ENCODE measurements at regions not wholly inside any gene's neighbourhood (a gene's known extent, or its start where the extent isn't known, plus 50 kb on each side); places are given as distances from the start of the nearest gene placed in this dataset.

DNA sequence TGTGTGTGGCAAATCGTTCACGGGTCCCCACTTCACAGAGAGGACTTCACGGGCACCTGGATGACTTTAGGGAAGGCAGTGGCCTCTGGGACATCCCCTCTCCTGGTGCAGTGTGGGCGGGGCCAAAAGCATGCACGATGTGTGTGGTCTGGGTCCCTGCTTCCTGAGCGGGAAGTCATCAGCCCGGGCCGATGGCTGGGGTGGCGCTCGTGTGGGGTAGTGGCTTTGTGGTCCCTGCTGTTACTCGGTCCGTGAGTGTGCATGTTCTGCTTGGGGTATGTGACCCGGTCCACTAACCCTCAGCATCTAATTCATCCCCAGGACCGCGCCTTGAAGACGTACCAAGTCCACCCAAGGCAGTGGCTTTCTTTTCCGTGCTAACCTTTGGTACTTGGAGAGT is 142.5 kb upstream of the RTL1 start:
- no peak for DNase-seq (ENCODE audit: low read depth)

DNA sequence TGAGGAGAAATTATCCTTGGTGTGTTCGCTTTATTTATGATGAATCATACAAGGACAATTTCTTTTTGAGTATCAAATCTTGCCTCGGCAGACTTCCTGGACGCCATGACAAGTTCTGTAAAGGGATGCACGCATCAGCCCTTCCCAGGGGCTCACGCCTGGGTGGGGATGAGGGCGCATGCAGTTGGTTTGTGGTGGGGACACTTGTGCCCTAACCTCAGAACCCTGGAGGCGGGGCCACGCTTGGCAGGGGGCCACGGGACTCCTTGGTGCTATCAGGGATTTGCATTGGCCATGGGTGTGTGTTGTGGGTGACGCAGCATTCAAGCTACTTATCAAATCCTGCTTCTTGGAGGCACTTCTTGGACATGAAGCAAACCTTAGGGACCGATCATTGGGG is 143.8 kb upstream of the RTL1 start:
- no peak for DNase-seq (ENCODE audit: low read depth)

DNA sequence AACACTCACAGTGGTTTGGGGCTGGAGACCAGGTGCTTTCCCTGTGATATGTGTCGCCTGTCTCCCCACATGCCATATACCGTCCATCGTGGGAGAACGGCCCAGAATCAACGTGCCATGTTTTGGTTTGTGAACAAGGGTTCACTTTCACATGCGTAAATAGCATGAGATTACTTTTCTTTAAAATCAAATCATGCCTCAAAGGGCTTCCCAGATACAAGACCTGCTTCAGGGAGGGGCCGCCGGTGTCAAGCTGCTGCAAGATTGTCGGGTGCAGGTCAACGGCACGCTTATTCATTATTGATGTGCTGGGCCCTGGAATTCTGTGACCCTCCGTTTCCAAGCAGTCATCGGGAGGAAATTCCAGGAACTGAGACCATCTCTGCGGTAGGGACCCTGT is 145.2 kb upstream of the RTL1 start:
- no peak for DNase-seq (ENCODE audit: low read depth)

DNA sequence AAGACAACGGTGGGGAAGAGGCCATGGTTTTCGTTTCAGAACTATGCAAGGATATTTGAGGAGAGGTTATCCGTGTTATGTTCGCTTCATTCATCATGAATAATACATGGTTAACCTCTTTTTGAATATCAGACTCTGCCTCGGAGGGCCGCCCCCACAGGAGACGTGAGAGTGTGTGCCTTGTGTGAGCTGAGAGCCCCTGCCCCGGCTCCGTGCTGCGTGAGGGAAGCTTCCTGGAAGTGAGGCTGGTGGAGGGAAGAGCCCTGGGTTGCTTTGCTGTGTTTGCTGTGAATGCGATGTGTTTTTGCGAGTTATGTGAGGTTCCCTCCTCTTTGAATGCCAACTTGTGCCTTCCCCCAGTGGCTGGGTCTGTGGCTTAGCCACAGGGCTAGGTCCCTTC is 146.0 kb upstream of the RTL1 start:
- no peak for DNase-seq (ENCODE audit: low read depth)

DNA sequence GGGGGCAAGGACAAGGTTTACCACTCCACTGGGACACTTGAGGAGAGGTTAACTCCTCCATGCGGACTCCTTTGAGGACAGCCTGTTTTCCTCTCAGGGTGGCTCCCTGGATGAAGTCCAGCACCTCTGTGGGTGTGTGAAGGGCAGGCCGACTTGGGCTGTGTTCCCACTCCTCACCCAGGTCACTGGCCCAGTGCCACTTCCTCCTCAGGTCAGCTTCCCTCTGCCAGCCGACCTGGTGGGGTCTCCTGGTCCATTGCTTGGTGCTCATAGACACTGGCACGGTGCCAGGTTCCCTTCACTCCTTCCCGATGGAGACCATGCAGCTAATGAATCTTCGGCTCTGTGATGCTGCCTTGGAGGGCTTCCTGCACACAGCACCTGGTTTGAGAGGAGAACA is 146.4 kb upstream of the RTL1 start:
- no peak for DNase-seq (ENCODE audit: low read depth)

DNA sequence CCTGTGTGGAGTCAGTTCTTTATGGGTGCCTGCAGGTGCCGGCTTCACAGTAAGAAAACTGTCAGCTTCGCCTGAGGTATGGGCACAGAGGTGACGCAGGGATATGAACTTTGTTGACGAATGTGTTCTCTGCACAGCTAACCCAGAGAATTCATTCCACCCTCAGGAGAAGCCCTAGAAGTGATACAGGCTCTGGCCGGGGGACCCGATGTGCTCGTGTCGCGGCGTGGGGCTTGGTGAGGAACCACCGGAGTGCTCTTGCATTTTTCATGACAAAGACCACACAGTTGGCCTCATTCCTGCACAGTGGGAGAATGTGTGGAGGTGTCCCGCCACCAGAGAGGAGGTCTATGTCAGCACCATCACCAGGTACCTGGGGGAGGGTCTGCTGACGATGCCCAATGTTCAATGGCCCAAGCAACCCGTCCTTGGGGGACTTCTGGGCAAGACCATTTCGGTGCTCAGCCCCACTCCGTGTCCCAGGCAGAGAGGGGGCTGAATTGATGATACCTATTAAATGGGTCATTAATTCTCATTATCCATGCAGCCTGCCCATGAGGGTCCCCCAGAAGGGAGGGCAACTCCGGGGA is 147.5 kb upstream of the RTL1 start:
- DNase-seq (ENCODE audit: low read depth): no peak

DNA sequence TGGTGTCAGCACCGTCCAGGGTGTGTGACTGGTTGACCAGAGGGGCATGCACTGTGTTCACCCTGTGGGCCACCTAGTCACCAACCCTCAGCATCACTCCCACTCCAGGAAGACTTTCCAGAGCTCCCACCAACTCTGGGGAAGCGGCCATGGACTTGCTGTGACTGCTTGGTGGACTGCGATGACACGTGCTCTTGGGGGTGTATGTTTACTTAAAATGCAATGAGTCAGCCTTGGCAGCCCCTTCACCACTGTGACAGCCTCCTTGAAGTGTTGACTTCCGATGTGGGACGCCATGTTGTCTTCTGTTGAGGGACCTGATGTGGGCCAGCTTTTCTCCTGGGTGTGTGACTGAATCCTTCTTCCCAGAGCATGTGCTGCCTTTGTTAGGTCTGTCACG is 151.1 kb upstream of the RTL1 start:
- no peak for DNase-seq (ENCODE audit: low read depth)

DNA sequence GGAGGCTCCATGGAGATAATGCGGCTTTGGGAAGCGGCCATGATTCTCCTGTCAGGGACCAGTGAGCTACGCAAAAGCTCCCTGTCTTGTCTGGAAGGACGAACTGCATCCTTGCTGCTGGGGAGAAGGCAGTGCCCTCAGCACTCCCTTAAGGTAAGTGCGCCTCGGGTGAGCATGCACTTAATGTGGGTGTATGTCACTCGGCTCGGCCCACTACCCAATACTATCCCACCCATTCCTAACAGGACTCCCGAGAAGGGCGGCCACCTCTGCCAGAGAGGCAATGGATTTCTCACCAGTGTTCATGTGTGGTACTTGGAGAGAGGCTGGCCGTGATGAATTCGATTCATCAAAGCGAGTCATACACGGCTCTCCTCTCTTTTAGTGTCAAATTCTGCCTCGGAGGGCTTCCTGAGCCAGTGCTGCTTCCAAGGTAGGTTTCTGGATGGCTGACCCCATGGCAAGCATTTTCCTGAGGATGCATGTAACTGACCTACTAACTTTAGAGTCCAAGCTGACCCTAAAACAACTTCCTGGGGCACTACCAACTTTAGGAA is 151.7 kb upstream of the RTL1 start:
- DNase-seq (ENCODE audit: low read depth): no peak

DNA sequence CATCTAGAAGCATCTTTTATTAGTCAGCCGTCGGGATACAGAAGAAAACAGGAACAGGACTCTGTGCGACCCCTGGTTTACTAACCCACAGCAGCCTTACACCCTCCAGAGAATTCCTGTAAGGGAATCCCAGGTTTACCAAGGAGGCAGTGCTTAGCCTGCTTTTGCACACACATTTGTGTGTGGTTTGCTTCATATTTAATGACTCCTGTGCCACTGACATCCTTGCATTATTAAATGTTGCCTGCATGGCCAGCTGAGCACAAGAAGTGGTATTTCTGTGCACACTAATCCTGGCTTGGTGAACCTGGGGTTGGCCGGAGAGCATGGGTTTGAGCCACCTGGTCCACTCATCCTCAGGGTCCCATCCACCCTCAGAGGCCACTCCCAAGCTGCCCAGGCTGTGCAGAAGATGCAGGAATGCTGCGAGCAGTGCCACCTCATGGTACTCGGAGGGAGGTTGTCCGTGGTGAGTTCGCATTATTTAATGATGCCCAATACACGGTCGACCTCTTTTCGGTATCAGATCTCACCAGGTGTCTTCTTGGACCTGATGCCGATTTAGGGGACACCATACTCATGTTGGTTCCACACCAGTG is 152.4 kb upstream of the RTL1 start:
- DNase-seq (ENCODE audit: low read depth): no peak

DNA sequence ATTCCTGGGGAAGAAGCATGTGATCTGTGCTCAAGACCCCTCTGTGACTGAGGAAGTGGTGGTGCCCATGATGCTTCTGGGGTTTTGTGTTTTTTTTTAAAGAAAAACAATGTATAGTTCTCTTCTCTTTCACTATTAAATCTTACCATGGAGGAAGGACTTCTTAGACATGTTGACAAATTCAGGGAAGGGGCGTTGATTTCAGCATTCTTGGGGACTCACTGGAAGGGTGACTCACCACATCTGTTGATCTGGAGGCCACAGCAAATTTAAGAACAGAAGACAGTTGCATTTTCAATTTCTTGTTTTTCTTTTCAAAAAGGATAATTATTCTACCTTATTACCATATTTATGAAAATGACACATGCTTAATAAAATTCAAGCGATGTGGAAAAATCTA is 152.9 kb upstream of the RTL1 start:
- no peak for DNase-seq (ENCODE audit: low read depth)

DNA sequence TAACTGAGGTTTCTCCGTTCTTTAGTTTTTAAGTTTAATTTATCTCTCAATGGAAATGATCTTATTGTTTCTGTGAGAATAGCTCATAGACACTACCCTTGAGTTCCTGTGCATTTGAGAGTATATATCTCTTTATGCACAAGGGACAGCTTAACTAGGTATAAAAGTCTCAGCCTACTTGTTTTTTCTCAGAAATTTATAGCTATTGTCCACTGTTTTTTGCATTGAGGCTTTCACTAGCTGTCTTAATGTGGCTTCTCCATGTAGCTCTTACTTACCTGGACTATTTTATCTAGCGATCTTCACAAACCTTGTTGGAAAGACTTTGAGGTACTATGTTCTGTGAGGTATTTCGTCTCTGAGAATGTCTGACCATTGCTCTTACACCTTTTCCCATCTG is 153.9 kb upstream of the RTL1 start:
- DNase-seq (ENCODE audit: low read depth): no peak

DNA sequence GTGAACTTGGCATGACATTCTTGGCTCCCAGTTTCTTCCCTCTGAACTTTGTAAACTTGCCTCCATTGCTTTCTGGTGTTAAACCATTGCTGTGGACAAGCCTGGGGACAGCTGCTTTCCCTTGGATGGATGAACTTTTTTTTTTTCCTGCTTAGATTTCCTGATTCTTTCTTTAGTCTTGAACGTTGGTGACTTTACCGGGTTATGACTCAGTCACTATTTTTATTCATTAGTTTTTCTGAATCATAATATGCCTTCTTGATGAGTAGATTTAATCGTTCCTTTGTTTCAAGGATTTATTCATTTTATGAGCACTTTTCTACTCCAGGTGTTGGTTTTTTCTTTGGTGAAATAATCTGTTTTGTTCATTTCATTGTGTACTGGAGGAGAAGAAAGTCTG is 155.0 kb upstream of the RTL1 start:
- no peak for DNase-seq (ENCODE audit: low read depth)

DNA sequence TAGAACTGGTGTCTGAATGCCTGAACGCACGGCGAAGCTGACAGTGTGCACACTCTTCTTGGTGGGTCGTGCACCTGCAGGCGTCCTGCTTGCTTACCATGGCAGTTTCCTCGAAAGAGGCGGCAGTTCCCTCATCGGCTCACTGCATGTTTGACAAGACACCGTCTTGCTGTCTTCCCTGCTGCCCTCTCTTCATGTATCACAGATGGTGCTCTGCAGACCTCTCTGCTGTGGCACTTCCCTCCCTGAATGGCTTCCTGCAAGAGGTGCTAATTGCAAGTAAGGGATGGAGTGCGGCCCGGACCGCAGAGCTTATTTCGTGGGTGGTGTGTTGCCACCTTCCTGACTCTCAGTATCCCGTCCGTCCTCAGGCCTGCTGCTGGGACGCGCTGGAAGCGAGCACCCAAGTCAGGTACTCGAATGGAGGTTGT is 156.7 kb upstream of the RTL1 start:
- DNase-seq (ENCODE audit: low read depth): no peak

DNA sequence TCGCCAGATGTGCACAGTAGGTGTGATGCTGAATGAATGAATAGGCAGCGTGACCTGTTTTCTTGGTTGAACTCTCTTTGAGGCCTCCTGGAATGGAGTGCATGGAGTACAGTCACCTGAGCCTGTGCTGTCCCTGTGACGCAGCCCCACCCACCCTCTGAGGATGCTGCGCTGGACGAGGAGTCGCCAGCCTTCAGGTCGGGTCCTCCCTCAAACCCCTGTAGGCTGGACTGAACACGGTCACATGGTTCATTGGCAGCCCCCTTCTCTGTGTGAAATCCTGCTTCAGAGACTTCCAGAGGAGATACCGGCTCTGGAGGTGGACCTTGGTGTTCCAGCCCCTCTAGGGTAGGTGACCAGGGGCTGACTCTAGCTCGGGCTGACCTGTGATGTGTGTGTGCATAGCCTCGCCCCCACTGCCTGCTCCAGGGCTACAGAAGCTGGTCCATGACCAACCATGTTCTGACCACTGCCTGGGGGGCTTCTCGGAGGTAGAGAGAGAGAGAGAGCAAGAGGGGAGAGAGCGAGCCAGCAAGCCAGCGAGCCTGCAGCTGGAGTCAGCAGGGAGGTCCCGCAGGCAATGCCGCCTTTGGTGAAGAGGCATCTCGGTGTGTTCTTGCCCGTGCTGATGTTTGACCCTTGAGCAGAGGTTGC is 158.0 kb upstream of the RTL1 start:
- no peak for DNase-seq (ENCODE audit: low read depth)

DNA sequence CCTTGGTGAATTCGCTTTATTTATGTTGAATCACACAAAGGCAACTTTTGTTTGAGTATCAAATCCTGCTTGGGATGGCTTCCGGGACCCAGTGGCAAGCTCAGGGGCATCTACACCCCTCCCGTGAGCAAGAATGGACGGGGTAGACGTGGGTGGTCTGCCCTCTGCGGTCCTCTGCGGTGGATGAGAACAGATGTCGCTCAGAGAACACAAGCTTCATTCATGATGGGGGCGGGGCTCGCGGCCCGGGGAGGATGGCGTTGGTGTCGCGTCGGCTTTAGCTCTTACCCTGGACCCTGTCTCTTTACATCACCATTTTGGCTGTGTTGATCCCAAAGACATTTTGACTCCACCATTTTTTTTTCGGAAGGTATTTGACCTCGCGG is 158.5 kb upstream of the RTL1 start:
- no peak for DNase-seq (ENCODE audit: low read depth)

DNA sequence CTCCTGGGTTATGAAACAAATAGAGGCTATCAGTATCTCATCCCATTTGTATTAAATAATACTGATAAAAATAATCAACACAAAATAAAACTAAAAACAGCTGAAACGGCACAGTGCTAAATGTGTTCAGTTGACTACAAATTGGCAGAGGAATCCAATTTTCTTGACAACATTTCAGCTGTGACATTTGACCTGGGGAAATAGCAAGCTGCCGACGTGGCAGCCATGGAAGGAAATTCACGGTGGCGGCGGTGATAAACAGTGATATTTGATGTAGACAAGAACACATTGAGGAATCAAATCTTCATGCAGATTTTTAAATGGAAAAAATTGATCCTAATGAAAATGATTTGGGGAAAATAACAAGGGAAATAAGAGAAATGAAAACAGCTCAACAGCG is 159.1 kb upstream of the RTL1 start:
- no peak for DNase-seq (ENCODE audit: low read depth)

DNA sequence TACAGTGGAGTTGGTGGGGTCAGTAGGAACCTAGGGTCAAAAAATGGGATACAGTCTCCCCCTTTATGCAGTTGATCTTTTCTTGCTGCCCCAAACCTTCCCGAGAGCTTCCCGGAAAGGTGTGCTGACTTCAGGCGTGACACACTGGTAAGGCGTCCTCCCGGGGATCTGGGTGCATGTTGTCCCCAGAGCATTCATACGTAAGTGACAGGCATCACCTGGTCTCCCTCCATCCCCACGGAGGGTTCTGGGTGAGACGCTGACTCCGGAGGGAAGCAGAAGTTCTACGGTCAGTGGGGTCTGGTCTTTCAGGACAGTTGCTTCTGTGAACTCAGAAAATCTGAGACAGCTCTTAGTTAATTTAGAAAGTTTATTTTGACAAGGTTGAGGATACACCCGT is 159.6 kb upstream of the RTL1 start:
- no peak for DNase-seq (ENCODE audit: low read depth)

DNA sequence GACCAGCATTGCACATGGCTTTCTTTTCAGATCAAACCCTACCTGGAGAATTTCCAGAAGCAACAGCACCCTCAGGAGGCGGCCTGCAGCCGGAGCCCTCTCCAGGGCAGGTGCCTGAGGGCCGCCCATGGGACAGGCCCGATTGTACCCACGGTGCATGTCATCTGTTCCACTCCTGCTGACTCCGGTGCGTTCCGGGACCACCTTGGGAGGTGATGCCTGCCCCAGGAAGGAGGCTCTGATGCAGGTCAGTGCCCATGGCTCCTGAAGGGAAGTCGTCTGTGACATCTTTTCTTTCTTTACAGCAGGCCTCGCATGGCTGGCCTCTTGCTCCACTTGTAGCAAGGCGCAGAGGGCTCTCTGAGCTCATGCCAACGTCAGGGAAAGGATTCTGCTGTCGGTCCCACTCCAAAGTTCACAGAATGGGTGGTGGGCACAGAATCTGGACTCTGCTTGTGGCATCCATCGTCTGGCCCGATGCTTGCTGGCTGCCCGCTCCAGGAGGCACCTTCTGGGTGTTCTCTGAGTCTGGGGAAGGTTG is 160.7 kb upstream of the RTL1 start:
- no peak for DNase-seq (ENCODE audit: low read depth)

DNA sequence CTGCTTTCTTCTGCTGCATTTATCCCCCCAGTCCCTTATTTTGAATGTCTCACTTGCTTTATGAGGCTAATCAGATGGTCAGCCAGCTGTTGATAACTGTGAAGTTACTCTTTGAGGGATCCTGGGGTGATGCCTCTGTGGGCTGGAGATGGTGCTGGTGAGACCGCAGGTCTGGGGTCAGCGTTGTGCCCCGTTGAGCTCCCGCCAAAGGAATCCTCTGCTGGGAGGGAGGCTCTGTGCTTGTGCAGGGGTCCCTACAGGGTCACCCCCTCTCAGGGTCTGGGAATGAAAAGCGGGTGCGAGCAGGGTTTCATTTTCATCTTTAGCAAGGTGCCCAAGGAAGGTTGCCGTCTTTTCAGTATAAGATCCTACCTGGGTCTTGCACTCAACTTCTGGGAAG is 161.2 kb upstream of the RTL1 start:
- DNase-seq (ENCODE audit: low read depth): no peak

DNA sequence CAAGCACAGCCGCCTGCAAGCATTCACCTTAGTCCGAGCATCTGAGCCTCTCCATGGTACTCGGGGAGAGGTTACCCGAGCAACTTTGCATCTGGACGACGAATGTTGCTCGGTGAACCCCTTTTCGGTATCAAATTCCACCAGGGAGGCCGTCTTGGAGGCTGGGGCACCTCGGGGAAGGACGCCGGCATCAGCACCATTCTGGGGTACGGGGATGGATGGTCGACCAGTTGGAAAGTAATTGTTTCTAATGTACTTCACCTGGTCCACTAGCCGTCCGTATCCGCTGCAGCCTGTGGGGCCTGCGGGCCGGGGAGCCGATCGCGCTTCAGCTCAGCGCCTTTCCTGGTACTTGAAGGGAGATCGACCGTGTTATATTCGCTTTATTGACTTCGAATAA is 161.7 kb upstream of the RTL1 start:
- DNase-seq (ENCODE audit: low read depth): no peak

DNA sequence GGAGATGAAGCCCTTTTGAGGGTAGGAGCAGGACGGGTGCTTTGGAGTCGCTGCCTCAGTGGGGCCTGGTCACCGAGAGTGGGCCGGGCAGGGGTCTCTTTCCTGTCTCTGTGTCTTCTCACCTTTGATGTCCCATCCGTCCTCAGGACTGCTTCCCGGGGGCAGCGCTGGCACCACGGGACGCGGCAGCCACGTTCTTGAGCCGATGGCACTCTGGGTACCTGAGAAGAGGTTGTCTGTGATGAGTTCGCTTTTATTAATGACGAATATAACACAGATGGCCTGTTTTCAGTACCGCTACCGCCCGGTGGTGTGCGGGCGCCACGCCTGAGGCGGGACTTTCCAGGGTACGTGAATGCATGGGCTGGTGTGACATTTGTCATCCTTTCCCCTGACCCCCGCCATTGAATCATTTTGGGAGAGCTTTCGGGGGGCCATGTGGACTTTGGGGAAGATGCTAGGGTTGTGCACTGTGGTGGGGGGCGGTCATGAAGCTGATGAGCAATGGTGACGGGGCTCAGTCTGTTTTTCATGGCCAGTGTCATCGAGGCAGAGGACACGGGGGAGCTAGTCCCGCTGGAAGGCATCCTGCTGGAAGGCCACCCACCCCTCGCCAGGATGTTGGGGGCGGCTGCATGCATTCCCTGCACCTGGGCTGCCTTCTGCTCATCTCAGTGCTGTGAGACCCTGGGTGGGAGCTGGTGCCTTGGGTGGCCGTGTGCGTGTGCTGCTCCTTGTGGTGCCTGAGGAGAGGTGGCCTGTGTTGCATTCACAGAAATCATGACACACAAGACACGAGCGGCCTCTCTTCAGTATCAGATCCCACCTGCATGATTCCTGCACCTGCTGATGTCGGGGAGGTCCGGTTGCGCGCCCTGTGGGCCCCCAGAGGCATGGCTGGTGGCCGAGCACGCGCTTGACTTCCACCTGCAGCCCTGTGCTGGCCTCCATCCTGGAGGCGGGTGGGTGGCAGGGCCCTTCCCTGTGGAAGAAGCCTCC is 162.5 kb upstream of the RTL1 start:
- no peak for DNase-seq (ENCODE audit: low read depth)

DNA sequence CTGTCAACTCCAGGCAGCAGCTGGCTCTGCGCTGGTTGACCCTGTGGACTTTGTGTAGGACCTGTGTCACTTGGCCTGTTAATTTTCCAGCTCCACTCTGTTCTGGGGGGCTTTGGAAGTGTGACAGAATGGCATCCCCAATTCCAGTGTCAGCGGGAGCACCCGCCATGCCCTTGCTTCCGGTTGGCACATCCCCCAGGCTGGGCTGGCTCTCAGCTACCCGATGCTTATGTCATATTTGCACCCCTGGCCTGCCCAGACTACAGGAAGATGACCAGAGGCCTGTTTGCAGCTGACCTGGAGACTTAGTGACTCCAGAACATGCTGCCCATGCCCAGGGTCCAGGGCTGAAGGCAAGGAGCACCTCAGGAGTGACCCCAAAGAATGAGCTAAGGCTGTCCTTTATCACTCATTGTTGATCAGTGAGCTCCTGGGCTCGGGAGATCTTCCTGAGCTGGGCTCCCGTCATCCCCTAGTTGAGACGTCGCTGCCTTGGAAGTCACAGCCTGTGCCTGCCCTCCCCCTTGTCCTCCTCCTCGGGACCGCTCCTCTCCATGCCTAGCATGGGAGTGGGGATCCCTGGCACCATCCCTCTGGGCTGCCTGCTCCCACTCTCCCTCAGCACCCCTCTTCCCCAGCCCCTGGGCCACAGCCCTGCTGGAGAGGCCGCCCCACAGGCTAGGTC is 163.4 kb upstream of the RTL1 start:
- no peak for DNase-seq (ENCODE audit: low read depth)
